ENCODE measurements at regions not wholly inside any gene's neighbourhood (a gene's known extent, or its start where the extent isn't known, plus 50 kb on each side); places are given as distances from the start of the nearest gene placed in this dataset.

GRCh38 chr2:225994748-225995405, 595.4 kb downstream of the NYAP2 start:
- Histone ChIP-seq H3K4me2 (ENCODE audit: low read depth, low read length, poor library complexity, severe bottlenecking) (no peak overlapping the region), H3K4me3 (ENCODE audit: insufficient read depth, low read length, poor library complexity, severe bottlenecking) (no peak overlapping the region), H3K27me3 (ENCODE audit: low read length) (no peaks in the 10 kb centered on the region), H4K20me1 (ENCODE audit: low read depth, low read length) (no peaks in the 10 kb centered on the region), H3K9me3 (ENCODE audit: insufficient read depth, low read length) (no peaks in the 10 kb centered on the region), H3K9me2 (replicated peaks; ENCODE audit: insufficient read depth, low read length) (no peaks in the 10 kb centered on the region), H3K27ac (ENCODE audit: low read depth, low read length) (no peak overlapping the region), H2AFZ (ENCODE audit: low read depth, low read length, severe bottlenecking) (no peak overlapping the region), H3F3A (ENCODE audit: insufficient read depth) (no peaks in the 10 kb centered on the region), H3K79me2 (ENCODE audit: insufficient read depth, low read length) (no peaks in the 10 kb centered on the region), H3K36me3 (ENCODE audit: low read length) (no peaks in the 10 kb centered on the region), H3K9ac (ENCODE audit: low read length) (no peak overlapping the region)
- no peak for TF ChIP-seq EZH2phosphoT487 (conservative IDR thresholded peaks at IDR 0.05; ENCODE audit: low read length)
- no peak for TF ChIP-seq CTCF (IDR thresholded peaks at IDR 0.05; ENCODE audit: insufficient read depth, low read length, poor library complexity, severe bottlenecking)

GRCh38 chr2:225993430-225993829, 593.9 kb downstream of the NYAP2 start:
- Histone ChIP-seq H3K27me3 (ENCODE audit: low read length) (no peaks in the 10 kb centered on the region), H3K4me2 (ENCODE audit: low read depth, low read length, poor library complexity, severe bottlenecking) (no peak overlapping the region), H3K9ac (ENCODE audit: low read length) (no peak overlapping the region), H3K27ac (ENCODE audit: low read depth, low read length) (no peak overlapping the region), H3K36me3 (ENCODE audit: low read length) (no peaks in the 10 kb centered on the region), H3K4me3 (ENCODE audit: insufficient read depth, low read length, poor library complexity, severe bottlenecking) (no peak overlapping the region), H2AFZ (ENCODE audit: low read depth, low read length, severe bottlenecking) (no peak overlapping the region), H3K79me2 (ENCODE audit: insufficient read depth, low read length) (no peaks in the 10 kb centered on the region), H3F3A (ENCODE audit: insufficient read depth) (no peaks in the 10 kb centered on the region), H3K9me3 (ENCODE audit: insufficient read depth, low read length) (no peaks in the 10 kb centered on the region), H3K9me2 (replicated peaks; ENCODE audit: insufficient read depth, low read length) (no peaks in the 10 kb centered on the region), H4K20me1 (ENCODE audit: low read depth, low read length) (no peaks in the 10 kb centered on the region)
- TF ChIP-seq CTCF (IDR thresholded peaks at IDR 0.05; ENCODE audit: insufficient read depth, low read length, poor library complexity, severe bottlenecking) (no peak), EZH2phosphoT487 (conservative IDR thresholded peaks at IDR 0.05; ENCODE audit: low read length) (no peak)

- H3K9me2 ChIP-seq (replicated peaks; ENCODE audit: insufficient read depth, low read length) = no peaks in the 10 kb centered on the region
Observed at GRCh38 chr2:225989809-225990208, 590.3 kb downstream of the NYAP2 start.

More at GRCh38 chr2:225989809-225990208, 590.3 kb downstream of the NYAP2 start:
- no peak overlapping the region for H3K27ac ChIP-seq (ENCODE audit: low read depth, low read length)
- H4K20me1 ChIP-seq (ENCODE audit: low read depth, low read length) = no peaks in the 10 kb centered on the region
- H3K9ac ChIP-seq (ENCODE audit: low read length) = no peak overlapping the region
- H3K4me2 ChIP-seq (ENCODE audit: low read depth, low read length, poor library complexity, severe bottlenecking) = no peak overlapping the region
- H3K27me3 ChIP-seq (ENCODE audit: low read length) = no peaks in the 10 kb centered on the region
- TF ChIP-seq CTCF (IDR thresholded peaks at IDR 0.05; ENCODE audit: insufficient read depth, low read length, poor library complexity, severe bottlenecking) (no peak), EZH2phosphoT487 (conservative IDR thresholded peaks at IDR 0.05; ENCODE audit: low read length) (no peak)
- no peaks in the 10 kb centered on the region for H3F3A ChIP-seq (ENCODE audit: insufficient read depth)
- H2AFZ ChIP-seq (ENCODE audit: low read depth, low read length, severe bottlenecking) = no peak overlapping the region
- H3K36me3 ChIP-seq (ENCODE audit: low read length) = no peaks in the 10 kb centered on the region
- no peaks in the 10 kb centered on the region for H3K79me2 ChIP-seq (ENCODE audit: insufficient read depth, low read length)
- H3K9me3 ChIP-seq (ENCODE audit: insufficient read depth, low read length) = no peaks in the 10 kb centered on the region
- H3K4me3 ChIP-seq (ENCODE audit: insufficient read depth, low read length, poor library complexity, severe bottlenecking) = no peak overlapping the region
